PFSK-1 (cell line): ENCODE measurements at regions not wholly inside any gene's neighbourhood (a gene's known extent, or its start where the extent isn't known, plus 50 kb on each side); places are given as distances from the start of the nearest gene placed in this dataset.

ENCODE experiments used
- FOXP2 ChIP-seq: optimal IDR thresholded peaks from 2 replicates; pipeline ENCODE3; 2011; ENCODE audit warnings: borderline replicate concordance, control low read depth, inconsistent platforms; ENCODE audit not compliant: insufficient read depth; ENCODE audit errors: extremely low read length, extremely low read depth
- POLR2AphosphoS5 ChIP-seq: IDR thresholded peaks from 2 replicates; pipeline ENCODE4 v1.6.1; 2012; ENCODE audit warnings: low read depth, mild to moderate bottlenecking, control low read depth, low read length, moderate library complexity
- SIN3A ChIP-seq: IDR thresholded peaks from 2 replicates; pipeline ENCODE4 v1.6.1; 2012; ENCODE audit warnings: mild to moderate bottlenecking, low read length, moderate library complexity, borderline replicate concordance; ENCODE audit not compliant: insufficient read depth
- TAF1 ChIP-seq: IDR thresholded peaks from 2 replicates; pipeline ENCODE4 v1.6.1; 2012; ENCODE audit warnings: low read length, control low read depth, borderline replicate concordance; ENCODE audit not compliant: insufficient read depth
- TF ChIP-seq, protein P1 (sequence below), 2 experiments: IDR thresholded peaks; 2 replicates each; pipeline versions ENCODE4 v1.6.1 to v1.8.0; 2011 to 2012; ENCODE audit warnings: low read depth in 2 of 2, low read length in 2 of 2, control low read depth in 1 of 2, inconsistent platforms in 1 of 2, mild to moderate bottlenecking in 1 of 2, moderate library complexity in 1 of 2; ENCODE audit not compliant: insufficient read depth in 1 of 2

DNA sequence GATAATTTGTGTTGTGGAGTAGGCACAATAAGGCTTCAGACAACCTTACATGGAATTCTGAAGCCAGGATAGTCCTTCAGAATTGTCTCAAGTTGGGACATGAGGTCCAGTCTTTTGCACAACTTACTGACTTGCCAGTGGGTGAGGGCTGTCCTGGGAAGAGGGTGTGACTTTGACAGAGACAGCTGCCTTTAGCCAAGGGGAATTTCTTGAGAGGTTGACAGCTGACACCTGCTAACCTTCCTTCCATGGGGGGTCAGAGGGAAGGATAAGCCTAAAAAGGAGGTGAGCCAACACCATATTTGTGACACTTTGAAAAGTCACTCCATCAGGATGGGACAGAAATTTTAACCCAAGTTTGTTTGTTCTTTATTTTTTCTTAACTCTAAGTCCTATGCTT is 907.8 kb upstream of the CRIM1 start:
- no peak for TF ChIP-seq POLR2AphosphoS5

DNA sequence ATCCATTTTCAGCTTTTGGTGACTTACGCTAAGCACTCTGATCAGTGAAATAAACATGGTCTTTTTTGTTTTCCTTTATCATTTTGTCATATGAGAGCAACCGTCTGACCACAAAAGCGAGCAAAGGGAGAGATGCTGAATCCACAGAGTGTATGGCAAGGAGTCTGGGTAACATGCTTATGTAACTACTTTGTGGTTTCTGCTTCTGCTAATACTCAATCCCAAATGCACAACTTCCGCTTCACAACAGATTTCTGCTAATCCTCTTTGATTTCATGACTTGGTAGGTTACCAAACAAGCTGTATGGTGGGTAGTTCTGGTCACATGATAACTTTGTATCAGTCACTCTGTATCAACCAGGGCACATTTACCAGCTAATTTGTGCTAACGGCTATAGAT is 908.4 kb upstream of the CRIM1 start:
- TF ChIP-seq POLR2AphosphoS5 (no peak), FOXP2 (no peak), SIN3A (no peak), TAF1 (no peak)
- TF ChIP-seq, protein P1, sequence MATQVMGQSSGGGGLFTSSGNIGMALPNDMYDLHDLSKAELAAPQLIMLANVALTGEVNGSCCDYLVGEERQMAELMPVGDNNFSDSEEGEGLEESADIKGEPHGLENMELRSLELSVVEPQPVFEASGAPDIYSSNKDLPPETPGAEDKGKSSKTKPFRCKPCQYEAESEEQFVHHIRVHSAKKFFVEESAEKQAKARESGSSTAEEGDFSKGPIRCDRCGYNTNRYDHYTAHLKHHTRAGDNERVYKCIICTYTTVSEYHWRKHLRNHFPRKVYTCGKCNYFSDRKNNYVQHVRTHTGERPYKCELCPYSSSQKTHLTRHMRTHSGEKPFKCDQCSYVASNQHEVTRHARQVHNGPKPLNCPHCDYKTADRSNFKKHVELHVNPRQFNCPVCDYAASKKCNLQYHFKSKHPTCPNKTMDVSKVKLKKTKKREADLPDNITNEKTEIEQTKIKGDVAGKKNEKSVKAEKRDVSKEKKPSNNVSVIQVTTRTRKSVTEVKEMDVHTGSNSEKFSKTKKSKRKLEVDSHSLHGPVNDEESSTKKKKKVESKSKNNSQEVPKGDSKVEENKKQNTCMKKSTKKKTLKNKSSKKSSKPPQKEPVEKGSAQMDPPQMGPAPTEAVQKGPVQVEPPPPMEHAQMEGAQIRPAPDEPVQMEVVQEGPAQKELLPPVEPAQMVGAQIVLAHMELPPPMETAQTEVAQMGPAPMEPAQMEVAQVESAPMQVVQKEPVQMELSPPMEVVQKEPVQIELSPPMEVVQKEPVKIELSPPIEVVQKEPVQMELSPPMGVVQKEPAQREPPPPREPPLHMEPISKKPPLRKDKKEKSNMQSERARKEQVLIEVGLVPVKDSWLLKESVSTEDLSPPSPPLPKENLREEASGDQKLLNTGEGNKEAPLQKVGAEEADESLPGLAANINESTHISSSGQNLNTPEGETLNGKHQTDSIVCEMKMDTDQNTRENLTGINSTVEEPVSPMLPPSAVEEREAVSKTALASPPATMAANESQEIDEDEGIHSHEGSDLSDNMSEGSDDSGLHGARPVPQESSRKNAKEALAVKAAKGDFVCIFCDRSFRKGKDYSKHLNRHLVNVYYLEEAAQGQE (IDR thresholded peaks at IDR 0.05; ENCODE audit: insufficient read depth in 1 of 2, low read depth in 2 of 2, low read length in 2 of 2): no peak

DNA sequence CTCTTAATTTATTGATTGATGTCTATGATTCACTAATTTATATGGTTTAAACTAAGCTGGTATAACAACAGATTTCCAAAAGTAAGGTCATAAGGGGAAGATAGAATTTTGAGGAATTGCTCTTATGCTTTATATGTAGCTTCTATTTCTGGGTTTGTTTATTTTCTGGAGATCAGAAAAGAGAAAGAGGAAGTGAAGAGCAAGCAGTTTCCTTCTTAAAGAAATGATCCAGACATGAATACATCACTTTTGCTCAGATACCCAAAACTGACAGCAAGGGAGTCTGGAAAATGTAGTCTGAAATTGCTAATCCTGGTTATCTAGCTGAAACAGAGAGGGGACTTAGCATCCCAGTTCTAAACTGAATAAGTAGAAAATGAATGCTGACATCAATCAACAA is 912.5 kb upstream of the CRIM1 start:
- TF ChIP-seq SIN3A (no peak), POLR2AphosphoS5 (no peak), FOXP2 (no peak), TAF1 (no peak)
- TF ChIP-seq, protein P1 (IDR thresholded peaks at IDR 0.05; ENCODE audit: insufficient read depth in 1 of 2, low read depth in 2 of 2, low read length in 2 of 2): no peak

DNA sequence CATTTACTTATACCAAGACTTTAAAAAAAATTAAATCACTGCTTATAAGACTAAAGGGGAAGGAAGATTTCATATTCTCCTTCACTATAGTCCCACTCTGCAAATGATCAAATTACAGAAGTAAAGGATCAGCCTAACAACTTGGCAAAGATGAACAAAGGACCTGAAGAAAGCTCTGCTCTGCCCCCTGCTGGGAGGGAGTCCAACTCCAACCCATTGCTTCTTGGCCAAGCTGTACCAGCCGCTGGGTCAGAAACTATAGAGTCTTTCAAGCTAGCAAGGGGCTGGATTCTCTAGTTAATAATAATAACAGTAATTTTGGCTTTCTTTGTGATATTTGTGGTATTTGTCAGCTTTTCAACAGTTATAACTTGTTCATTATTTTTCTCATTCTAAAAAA is 927.0 kb upstream of the CRIM1 start:
- TF ChIP-seq FOXP2 (no peak), SIN3A (no peak), TAF1 (no peak), POLR2AphosphoS5 (no peak)
- TF ChIP-seq, protein P1 (IDR thresholded peaks at IDR 0.05; ENCODE audit: insufficient read depth in 1 of 2, low read depth in 2 of 2, low read length in 2 of 2): no peak

DNA sequence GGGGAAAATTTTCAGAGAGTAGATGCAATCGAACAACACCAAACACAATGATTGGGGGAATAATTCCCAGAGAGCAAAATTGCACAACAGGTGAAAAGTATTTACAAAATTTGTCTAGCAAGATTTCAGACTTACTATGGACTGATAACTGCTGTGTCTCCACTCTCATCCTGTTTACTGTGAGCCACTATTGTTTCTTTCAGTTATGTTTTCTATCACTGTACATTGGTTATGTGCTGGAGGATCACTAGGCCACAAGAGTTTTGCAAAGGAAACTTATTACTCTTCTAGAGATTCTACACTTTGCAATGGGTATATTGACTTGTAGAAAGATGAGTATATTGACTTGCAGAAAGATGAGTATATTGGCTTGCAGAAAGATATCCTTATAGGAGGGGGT is 934.1 kb upstream of the CRIM1 start:
- TF ChIP-seq TAF1: no peak
- no peak for TF ChIP-seq FOXP2
- TF ChIP-seq, protein P1 (IDR thresholded peaks at IDR 0.05; ENCODE audit: insufficient read depth in 1 of 2, low read depth in 2 of 2, low read length in 2 of 2): no peak
- TF ChIP-seq POLR2AphosphoS5: no peak
- TF ChIP-seq SIN3A: no peak

DNA sequence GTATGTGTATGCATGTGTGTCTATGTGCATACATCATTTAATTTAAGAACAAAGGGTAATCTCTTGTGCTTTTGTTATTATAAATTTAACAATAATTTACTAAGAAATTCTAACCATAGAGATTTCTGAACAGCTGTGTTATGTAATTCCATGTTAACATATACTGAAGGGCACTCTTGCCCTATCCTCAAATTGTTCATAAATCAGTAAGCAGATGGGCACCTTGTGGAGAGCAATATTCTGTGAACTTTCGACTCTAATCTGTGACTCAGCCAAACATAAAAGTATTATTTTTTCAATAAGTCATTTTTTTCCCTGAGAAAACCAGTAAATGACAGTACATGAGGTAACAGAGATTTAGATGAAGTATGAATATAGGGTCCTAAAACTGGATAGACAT is 938.3 kb upstream of the CRIM1 start:
- TF ChIP-seq, protein P1 (IDR thresholded peaks at IDR 0.05; ENCODE audit: insufficient read depth in 1 of 2, low read depth in 2 of 2, low read length in 2 of 2): no peak
- TF ChIP-seq SIN3A (no peak), TAF1 (no peak), FOXP2 (no peak), POLR2AphosphoS5 (no peak)
